Endodermal cell (in vitro differentiated cells): ENCODE measurements at regions not wholly inside any gene's neighbourhood (a gene's known extent, or its start where the extent isn't known, plus 50 kb on each side); places are given as distances from the start of the nearest gene placed in this dataset.
A peak's percentile ranks its signal among the peaks of the same experiment; 100 is the strongest.

Experiments used
- DNase-seq: peaks from one replicate; pipeline ENCODE4 v3.0.0-alpha.2; 2017
- H3K27ac ChIP-seq: 2 replicates; pipeline ENCODE4 v1.5.1; 2013; ENCODE audit warnings: mild to moderate bottlenecking, low read depth, low read length, moderate library complexity
- H3K27me3 ChIP-seq: 2 replicates; pipeline ENCODE4 v1.6.1; 2013; ENCODE audit warnings: mild to moderate bottlenecking, low read length, moderate library complexity; ENCODE audit not compliant: insufficient read depth, control insufficient read depth, poor library complexity, severe bottlenecking
- H3K36me3 ChIP-seq: 2 replicates; pipeline ENCODE4 v1.7.0; 2013; ENCODE audit warnings: mild to moderate bottlenecking, low read length, moderate library complexity; ENCODE audit not compliant: control insufficient read depth, insufficient read depth
- H3K4me1 ChIP-seq: one replicate; pipeline ENCODE4 v1.7.0; 2013; ENCODE audit warnings: low read length; ENCODE audit not compliant: control insufficient read depth, insufficient read depth
- H3K4me3 ChIP-seq: 2 replicates; pipeline ENCODE4 v1.5.1; 2013; ENCODE audit warnings: mild to moderate bottlenecking, low read length, moderate library complexity
- H3K9ac ChIP-seq: 2 replicates; pipeline ENCODE4 v1.6.1; 2013; ENCODE audit warnings: mild to moderate bottlenecking, low read length, moderate library complexity; ENCODE audit not compliant: poor library complexity, severe bottlenecking; ENCODE audit errors: extremely low read depth
- H3K9me3 ChIP-seq: 2 replicates; pipeline ENCODE4 v1.6.1; 2013; ENCODE audit warnings: mild to moderate bottlenecking, low read length, moderate library complexity; ENCODE audit not compliant: control insufficient read depth
- H3K27ac Mint-ChIP-seq: 2 replicates; pipeline ENCODE4 v1.8.0; 2020; ENCODE audit warnings: mixed read lengths
- H3K27me3 Mint-ChIP-seq: 2 replicates; pipeline ENCODE4 v1.8.0; 2021; ENCODE audit warnings: mild to moderate bottlenecking, mixed read lengths; ENCODE audit not compliant: insufficient read depth
- H3K36me3 Mint-ChIP-seq: 2 replicates; pipeline ENCODE4 v1.8.0; 2020; ENCODE audit warnings: low read depth, mixed read lengths
- H3K4me1 Mint-ChIP-seq: 2 replicates; pipeline ENCODE4 v1.8.0; 2020; ENCODE audit warnings: mixed read lengths
- H3K4me3 Mint-ChIP-seq: 2 replicates; pipeline ENCODE4 v1.8.0; 2020; ENCODE audit warnings: mild to moderate bottlenecking, moderate library complexity, mixed read lengths
- H3K9me3 Mint-ChIP-seq: 2 replicates; pipeline ENCODE4 v1.8.0; 2020; ENCODE audit warnings: mild to moderate bottlenecking, mixed read lengths
- CTCF ChIP-seq: fragments of 200-600 bp; sonication (generic); conservative IDR thresholded peaks from 2 replicates; pipeline ENCODE4 v1.5.0; 2021; ENCODE audit warnings: antibody characterized with exemption, mild to moderate bottlenecking
- WGBS, 2 experiments: methylation state at CpG; one replicate each; pipeline versions ENCODE4 v1.1.5 to v1.1.7; 2013; ENCODE audit warnings: missing lambda C conversion rate in 2 of 2, mixed read lengths in 1 of 2; ENCODE audit not compliant: insufficient coverage in 1 of 2, insufficient read length in 1 of 2; 5-methylcytosine and 5-hydroxymethylcytosine counted together

DNA sequence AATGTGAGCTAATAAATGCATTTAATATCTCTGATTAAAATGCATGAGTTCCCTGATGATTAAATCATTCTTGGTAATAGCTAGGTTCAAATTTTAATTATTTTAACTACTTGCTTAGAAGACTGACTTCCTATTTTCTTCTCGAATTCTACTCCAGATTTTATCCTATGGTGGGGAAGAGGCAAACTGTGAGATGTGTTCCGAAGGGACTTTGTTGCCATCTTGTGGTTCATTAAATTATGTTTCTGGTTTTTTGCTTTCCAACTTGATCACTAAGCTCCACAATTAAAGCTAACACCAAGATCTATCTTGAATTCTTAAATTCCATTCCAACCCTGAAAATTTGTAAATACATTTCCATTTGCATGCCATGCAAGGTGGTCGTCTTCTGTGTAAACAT is 538.4 kb upstream of the PCDH20 start:
- Histone ChIP-seq H3K9me3 (no peaks in the 10 kb centered on the region), H3K27ac (no peak overlapping the region), H3K9ac (no peak overlapping the region), H3K27me3 (no peaks in the 10 kb centered on the region), H3K4me3 (no peak overlapping the region), H3K4me1 (no peaks in the 10 kb centered on the region), H3K36me3 (no peaks in the 10 kb centered on the region)
- Mint-ChIP-seq H3K27me3 (no peaks in the 10 kb centered on the region), H3K27ac (no peak overlapping the region), H3K4me1 (no peaks in the 10 kb centered on the region), H3K36me3 (no peaks in the 10 kb centered on the region), H3K4me3 (no peak overlapping the region), H3K9me3 (no peaks in the 10 kb centered on the region)
- TF ChIP-seq CTCF: peak; percentile 76
- WGBS, 2 experiments: 7 to 22% methylated on average over 2 of the region's 3 CpGs
- DNase-seq: no peak

- no peaks in the 10 kb centered on the region for H3K9me3 ChIP-seq
- H3K27ac ChIP-seq: no peak overlapping the region
- Mint-ChIP-seq H3K4me1 (no peaks in the 10 kb centered on the region), H3K27ac (no peak overlapping the region), H3K4me3 (no peak overlapping the region), H3K27me3 (no peaks in the 10 kb centered on the region), H3K9me3 (no peaks in the 10 kb centered on the region), H3K36me3 (no peaks in the 10 kb centered on the region)
- H3K4me3 ChIP-seq: no peak overlapping the region
- no peaks in the 10 kb centered on the region for H3K4me1 ChIP-seq
- H3K27me3 ChIP-seq: no peaks in the 10 kb centered on the region
- H3K36me3 ChIP-seq: no peaks in the 10 kb centered on the region
- no peak for TF ChIP-seq CTCF
- no peak overlapping the region for H3K9ac ChIP-seq
- no peak for DNase-seq
- WGBS, 2 experiments: 90 to 95% methylated on average over 4 to 8 of the region's 8 CpGs
These were observed 535.2 kb upstream of the PCDH20 start for GRCh38 chr13:61950828-61951227.

DNA sequence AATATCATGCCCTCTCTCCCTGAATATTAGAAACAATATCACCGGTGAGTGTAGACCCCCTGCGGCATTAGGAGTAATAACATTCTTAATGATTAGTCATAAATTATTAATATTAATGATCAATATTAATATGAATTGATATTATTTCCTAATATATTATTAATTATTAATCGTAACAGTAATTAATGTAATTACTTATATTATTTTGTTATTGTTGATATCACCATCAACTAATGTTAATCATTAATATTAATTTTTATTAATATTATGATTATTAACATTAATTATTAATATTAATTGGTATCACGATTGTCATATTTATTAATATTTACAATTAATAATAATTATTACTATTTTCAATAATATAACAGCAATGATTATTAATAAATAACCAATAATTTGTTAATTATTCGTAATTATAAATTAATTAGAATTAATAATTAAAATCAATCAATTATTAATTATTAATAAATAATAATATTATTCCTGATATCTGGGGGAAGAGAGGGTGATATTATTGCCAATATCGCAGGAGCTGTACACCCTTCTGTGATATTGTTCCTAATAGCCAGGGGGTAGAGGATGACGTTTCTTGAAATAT is 528.8 kb upstream of the PCDH20 start:
- H3K36me3 Mint-ChIP-seq: no peaks in the 10 kb centered on the region
- H3K9me3 Mint-ChIP-seq: no peaks in the 10 kb centered on the region
- TF ChIP-seq CTCF: no peak
- H3K27ac ChIP-seq: no peak overlapping the region
- no peak overlapping the region for H3K4me3 Mint-ChIP-seq
- H3K27me3 ChIP-seq: no peaks in the 10 kb centered on the region
- no peak overlapping the region for H3K4me3 ChIP-seq
- H3K27ac Mint-ChIP-seq: no peak overlapping the region
- H3K9ac ChIP-seq: no peak overlapping the region
- no peaks in the 10 kb centered on the region for H3K36me3 ChIP-seq
- no peaks in the 10 kb centered on the region for H3K9me3 ChIP-seq
- 88% methylated on average over 3 of the region's 7 CpGs; no CpG with 5 or more reads in 1 of the 2 experiments for WGBS, 2 experiments
- H3K4me1 Mint-ChIP-seq: no peaks in the 10 kb centered on the region
- no peak for DNase-seq
- H3K27me3 Mint-ChIP-seq: no peaks in the 10 kb centered on the region
- no peaks in the 10 kb centered on the region for H3K4me1 ChIP-seq
